Central memory CD4-positive, alpha-beta T cell (primary cell): ENCODE measurements at regions not wholly inside any gene's neighbourhood (a gene's known extent, or its start where the extent isn't known, plus 50 kb on each side); places are given as distances from the start of the nearest gene placed in this dataset.
"Not testable (repeated sequence)": the region's sequence is repeated elsewhere in the genome, so short reads cannot be mapped to it uniquely, and the experiment has no call there.

Experiments
- DNase-seq: peaks from one replicate; pipeline ENCODE4 v3.0.0; 2022

GRCh38 chr12:32010631-32011336 lies 51.6 kb downstream of the RESF1 start:
- DNase-seq: no peak

GRCh38 chr12:32012249-32012785 lies 53.1 kb downstream of the RESF1 start:
- no peak for DNase-seq

- no peak for DNase-seq
These were observed 55.8 kb downstream of the RESF1 start for GRCh38 chr12:32015036-32015435.

GRCh38 chr12:32016680-32017482 lies 57.7 kb downstream of the RESF1 start:
- DNase-seq: no peak

- no peak for DNase-seq
These were observed 62.1 kb downstream of the RESF1 start for GRCh38 chr12:32021346-32021773.

- not testable (repeated sequence) for DNase-seq
These were observed 63.2 kb downstream of the RESF1 start for GRCh38 chr12:32022387-32022786.

GRCh38 chr12:32023861-32024260 lies 64.6 kb downstream of the RESF1 start:
- DNase-seq: not testable (repeated sequence)

- DNase-seq: no peak
These were observed 65.8 kb downstream of the RESF1 start for GRCh38 chr12:32024884-32025592.

GRCh38 chr12:32025906-32026305 lies 66.7 kb downstream of the RESF1 start:
- peak; percentile 65 for DNase-seq

- DNase-seq: no peak
These were observed 68.6 kb downstream of the RESF1 start for GRCh38 chr12:32027684-32028365.

- DNase-seq: no peak
These were observed 70.9 kb downstream of the RESF1 start for GRCh38 chr12:32030151-32030550.

- no peak for DNase-seq
These were observed 71.5 kb downstream of the RESF1 start for GRCh38 chr12:32030676-32031075.

- DNase-seq: no peak
These were observed 71.9 kb downstream of the RESF1 start for GRCh38 chr12:32031109-32031508.

GRCh38 chr12:32032205-32032810 lies 73.1 kb downstream of the RESF1 start:
- DNase-seq: no peak

- no peak for DNase-seq
These were observed 73.2 kb upstream of the BICD1 start for GRCh38 chr12:32033406-32033805.

- no peak for DNase-seq
These were observed 72.6 kb upstream of the BICD1 start for GRCh38 chr12:32034045-32034444.

GRCh38 chr12:32036477-32037263 lies 70.0 kb upstream of the BICD1 start:
- DNase-seq: no peak

- DNase-seq: no peak
These were observed 67.3 kb upstream of the BICD1 start for GRCh38 chr12:32039347-32039746.

- no peak for DNase-seq
These were observed 66.6 kb upstream of the BICD1 start for GRCh38 chr12:32039917-32040575.

GRCh38 chr12:32043928-32044549 lies 62.6 kb upstream of the BICD1 start:
- no peak for DNase-seq
